HG03520 (cell line): ENCODE measurements at regions not wholly inside any gene's neighbourhood (a gene's known extent, or its start where the extent isn't known, plus 50 kb on each side); places are given as distances from the start of the nearest gene placed in this dataset.
"Not testable (repeated sequence)": the region's sequence is repeated elsewhere in the genome, so short reads cannot be mapped to it uniquely, and the experiment has no call there.

Experiments
- ATAC-seq: cut with Tn5 transposase; IDR thresholded peaks from one replicate; pipeline ENCODE4 v1.9.1; 2021; ENCODE audit warnings: mild to moderate bottlenecking, moderate library complexity; ENCODE audit not compliant: unreplicated experiment

GRCh38 chr20:48008850-48009515 is 223.7 kb upstream of the SULF2 start:
- ATAC-seq = no peak

GRCh38 chr20:48007351-48007750 is 222.1 kb upstream of the SULF2 start:
- no peak for ATAC-seq

DNA sequence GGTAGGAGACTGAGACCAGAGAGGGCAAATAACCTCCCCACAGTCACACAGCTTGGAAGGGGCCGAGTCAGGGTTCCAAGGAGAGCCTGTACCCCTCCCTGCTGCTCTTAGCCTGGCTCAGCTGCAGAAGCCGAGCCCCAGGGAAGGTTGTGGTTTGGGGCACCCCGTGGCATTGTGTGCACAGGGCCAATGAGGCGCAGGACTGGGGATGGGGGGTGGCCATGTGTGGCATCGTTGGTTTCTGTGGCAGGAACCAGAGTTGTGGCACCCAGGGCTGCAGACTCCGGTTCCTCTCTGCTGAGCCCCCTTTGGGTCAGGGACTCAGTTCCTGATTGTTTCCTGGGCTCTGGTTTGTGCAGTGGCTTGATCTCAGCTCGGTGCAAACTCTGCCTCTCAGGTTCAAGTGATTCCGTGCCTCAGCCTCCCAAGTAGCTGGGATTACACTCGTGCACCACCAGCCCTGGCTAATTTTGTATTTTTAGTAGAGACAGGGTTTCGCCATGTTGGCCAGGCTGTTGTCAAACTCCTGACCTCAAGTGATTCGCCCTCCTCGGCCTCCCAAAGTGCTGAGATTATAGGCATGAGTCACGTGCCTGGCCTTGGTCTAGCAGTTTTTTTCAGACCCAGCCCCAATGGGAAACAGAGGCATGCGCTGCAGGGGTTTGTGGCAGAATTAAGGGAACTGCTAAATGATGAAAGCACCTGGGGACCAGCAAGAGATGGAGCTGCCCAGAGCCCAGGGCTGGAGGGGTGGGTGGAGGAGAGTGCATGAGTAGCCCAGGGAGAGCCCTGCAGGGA is 221.0 kb upstream of the SULF2 start:
- no peak for ATAC-seq

- ATAC-seq = no peak
Measured at GRCh38 chr20:48003021-48003420, 217.7 kb upstream of the SULF2 start.

DNA sequence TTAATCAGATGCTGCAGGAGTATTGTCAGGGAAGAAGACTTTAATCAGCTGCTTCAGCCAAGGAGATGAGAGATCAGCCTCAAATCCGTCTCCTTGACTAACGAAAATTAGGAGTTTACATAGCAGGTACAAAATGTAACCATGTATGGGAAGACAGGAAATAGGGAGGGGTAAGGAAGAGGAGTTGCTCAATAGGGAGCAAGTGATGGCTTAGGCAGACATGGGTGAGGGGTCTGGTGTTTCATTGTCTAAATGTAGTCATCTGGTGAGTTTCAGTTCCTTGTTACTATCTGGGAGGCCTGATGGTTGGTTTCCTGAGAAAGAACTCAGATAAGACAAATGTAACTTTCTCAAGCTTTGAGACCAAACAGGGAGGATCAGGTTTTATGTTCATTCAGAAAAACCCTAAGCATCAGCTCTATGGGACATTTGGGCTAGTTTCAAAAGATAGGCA is 217.3 kb upstream of the SULF2 start:
- peak; percentile 60 for ATAC-seq

DNA sequence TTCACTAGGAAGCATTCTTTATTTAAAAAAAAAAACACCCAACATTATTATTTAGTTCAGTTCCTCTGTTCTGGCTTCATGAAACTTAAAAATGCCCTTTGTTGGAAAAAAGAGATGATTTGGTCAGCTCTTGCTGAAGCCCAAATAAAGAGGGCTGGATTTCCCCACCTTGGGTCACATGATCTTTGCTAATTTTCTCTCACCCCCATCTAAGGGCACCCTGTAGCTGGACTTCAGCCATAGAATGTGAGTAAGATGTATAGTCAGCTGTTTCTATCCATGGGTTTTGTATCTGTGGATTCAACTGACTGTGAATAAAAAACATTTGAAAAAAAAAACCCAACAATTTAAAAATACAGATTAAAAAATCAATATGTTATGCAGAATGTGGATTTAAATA is 213.9 kb upstream of the SULF2 start:
- ATAC-seq = no peak

- no peak for ATAC-seq
Measured at GRCh38 chr20:47998736-47999135, 213.5 kb upstream of the SULF2 start.

- no peak for ATAC-seq
Measured at GRCh38 chr20:47995661-47996060, 210.4 kb upstream of the SULF2 start.

GRCh38 chr20:47993817-47994216 is 208.5 kb upstream of the SULF2 start:
- no peak for ATAC-seq

GRCh38 chr20:47993035-47993755 is 207.9 kb upstream of the SULF2 start:
- no peak for ATAC-seq

DNA sequence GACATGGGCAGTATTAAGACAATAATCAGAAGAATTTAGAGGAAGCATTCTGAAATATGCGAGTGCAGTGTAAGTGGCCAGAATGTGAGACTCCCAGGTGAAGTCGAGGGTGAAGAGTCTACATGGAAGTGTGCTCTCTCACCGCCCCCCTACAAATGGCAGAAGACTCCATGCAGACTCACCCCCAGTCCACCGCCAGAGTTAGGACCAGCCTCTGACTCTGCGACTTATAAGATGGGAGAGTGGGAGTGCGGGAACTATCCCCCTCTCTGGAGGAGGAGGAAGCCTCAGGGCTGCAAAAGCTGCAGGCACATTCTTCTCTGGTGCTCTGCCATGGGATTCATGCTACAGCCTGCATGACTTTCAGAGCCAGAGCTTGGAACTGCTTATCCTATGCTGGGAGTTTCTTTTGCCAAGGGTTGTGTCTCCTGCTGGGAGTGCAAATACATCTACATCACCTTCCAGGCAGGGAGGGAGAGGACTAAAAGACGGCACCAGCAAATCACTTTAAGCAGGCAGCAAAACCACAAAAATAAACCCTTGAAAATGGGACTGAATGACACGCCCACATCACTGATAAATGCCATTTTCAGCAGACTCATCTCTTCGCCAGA is 206.7 kb upstream of the SULF2 start:
- ATAC-seq = no peak

DNA sequence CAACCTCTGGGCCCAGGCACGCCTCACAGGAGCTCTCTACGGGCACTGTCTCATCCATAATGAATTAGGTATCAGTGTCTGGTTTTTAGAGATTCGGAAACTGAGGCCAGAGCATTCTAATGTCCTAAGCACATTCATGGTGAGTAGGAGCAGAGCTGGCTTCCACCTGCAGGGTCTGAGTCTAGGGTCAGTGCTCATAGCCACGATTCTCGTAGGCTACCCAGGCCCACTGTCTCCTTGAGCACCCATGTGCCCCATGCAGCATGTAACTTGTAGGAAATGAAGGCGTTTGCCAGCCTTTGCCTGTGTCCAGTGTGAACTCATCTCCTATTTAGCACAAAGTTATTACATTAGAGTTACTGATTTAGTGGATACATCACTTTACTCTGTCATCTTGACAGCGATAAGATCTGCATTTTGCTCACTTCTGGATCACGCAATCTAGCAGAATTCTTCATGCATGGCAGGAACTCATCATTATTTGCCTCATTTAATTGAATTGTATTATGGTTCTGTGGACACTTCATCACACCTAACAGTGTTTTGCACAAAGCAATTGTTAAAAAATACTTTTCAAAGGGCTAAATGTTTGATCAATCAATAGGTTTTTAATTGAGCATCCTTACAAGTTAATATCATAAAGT is 205.3 kb upstream of the SULF2 start:
- no peak for ATAC-seq

DNA sequence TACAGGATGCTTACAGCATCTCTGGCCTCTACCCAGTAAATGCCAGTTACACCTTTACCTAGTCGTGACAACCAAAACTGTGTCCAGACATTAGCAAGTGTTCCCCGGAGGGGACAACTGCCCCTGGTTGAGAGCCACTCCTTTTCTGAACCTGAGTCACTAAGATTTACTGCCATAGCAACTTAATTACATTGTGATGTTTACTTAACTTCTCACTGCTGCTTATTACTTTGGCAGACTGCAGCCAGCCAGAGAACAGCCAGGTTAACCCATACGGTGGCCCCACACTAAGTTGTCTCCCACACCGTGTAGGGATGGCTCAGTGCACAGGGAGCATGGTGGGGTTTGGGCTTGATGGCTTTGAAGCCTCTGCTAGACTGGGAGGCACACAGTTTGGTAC is 204.7 kb upstream of the SULF2 start:
- ATAC-seq = no peak

DNA sequence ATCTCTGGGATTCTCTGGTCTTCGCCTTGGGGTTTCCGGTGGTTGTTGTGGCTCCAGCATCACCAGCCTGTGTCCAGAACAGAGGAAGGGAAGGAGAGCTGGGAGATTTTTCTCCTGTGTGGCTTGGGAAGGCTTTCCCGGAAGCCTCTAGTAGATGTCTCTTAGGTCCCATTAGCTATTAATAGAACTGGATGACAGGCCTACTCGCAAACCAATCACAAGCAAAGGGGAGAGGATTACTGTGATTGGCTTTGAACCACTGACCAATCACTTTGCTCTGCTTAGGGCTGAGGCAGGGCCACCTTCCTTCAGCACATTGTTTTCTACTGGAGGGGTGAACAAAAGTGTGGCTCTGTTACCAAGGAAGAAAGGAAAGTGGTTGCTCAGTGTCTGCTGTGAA is 203.4 kb upstream of the SULF2 start:
- no peak for ATAC-seq

DNA sequence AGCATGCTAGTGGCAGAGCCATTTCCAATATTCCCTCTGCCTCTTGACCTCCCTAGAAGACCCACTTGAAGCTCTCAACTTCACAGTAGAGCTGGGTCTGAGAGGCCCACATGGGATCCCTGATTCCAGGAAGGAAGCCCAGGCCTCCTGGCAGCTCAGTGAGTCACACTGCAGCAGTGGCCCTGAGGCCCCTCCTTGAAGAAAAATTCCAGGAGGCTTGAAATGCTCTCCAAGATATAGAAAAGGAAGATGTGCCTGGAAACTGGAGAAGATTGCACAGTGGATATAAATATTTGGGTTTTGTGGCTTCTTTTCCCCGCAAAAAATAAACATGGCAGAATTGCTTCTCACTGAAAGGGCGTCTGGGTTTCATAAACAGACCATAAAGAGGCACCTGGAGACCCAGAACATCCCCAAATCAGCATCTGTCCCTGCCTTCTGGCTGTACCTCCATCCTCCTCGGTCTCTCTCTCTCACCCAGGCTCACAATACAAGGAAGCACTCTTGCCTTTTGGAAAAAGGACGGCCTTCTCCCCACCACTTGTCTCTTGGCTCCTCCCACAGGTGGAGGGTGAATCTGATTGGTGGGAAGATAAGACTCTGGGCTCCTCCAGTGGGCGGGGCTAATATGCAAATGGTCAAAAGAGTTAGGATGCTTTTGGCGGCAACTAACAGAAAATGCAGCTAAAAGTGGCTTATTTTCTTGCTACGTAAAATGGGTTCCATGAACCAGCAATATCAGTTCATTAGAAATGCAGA is 200.0 kb upstream of the SULF2 start:
- no peak for ATAC-seq

DNA sequence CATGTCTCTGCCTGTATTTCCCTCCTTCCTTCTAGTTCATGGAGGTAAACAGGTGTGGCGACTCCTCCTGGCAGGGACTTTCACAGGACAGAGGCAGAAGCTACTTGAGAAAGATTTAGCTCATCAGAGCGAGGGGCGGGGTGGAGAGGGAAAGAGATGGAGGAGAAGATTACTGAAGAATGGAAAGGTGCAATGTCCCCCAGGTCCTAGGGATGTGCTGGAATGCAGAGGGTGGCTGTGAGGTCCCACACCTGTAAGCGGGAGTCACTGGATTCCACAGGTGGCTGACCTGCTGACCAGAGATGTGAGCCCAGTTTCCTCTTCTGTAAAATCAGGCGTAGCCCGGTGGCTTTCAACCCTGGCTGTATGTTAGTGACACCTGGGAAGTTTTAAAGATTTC is 199.2 kb upstream of the SULF2 start:
- ATAC-seq = no peak

- ATAC-seq = not testable (repeated sequence)
Measured at GRCh38 chr20:47983642-47984041, 198.4 kb upstream of the SULF2 start.

GRCh38 chr20:47982574-47983360 is 197.5 kb upstream of the SULF2 start:
- no peak for ATAC-seq

- no peak for ATAC-seq
Measured at GRCh38 chr20:47981222-47981621, 195.9 kb upstream of the SULF2 start.
